ENCODE measurements at regions not wholly inside any gene's neighbourhood (a gene's known extent, or its start where the extent isn't known, plus 50 kb on each side); places are given as distances from the start of the nearest gene placed in this dataset.

GRCh38 chr4:125710766-125711165 is 396.0 kb downstream of the FAT4 start:
- Histone ChIP-seq H3K4me2 (ENCODE audit: control insufficient read depth, insufficient read depth) (no peak overlapping the region), H3K27me3 (replicated peaks in 1 of 2; ENCODE audit: control insufficient read depth in 2 of 2, insufficient read depth in 2 of 2, low read length in 1 of 2) (no peaks in the 10 kb centered on the region), H3K79me2 (ENCODE audit: control insufficient read depth, insufficient read depth, low read length) (no peaks in the 10 kb centered on the region), H3K9ac (ENCODE audit: control insufficient read depth, insufficient read depth, low read length) (no peak overlapping the region), H2AFZ (ENCODE audit: control insufficient read depth, low read depth, low read length) (no peak overlapping the region), H3K4me1 (ENCODE audit: control insufficient read depth, insufficient read depth, low read length) (no peaks in the 10 kb centered on the region), H3K9me3 (replicated peaks; ENCODE audit: control insufficient read depth, insufficient read depth, low read length) (no peaks in the 10 kb centered on the region), H3K4me3 (no peak overlapping the region), H3K36me3 (ENCODE audit: control insufficient read depth in 2 of 2, insufficient read depth in 2 of 2, low read length in 1 of 2) (no peaks in the 10 kb centered on the region), H3K27ac (ENCODE audit: control insufficient read depth, insufficient read depth) (no peak overlapping the region), H4K20me1 (ENCODE audit: control insufficient read depth, insufficient read depth) (no peaks in the 10 kb centered on the region)
- POLR2A ChIA-PET, result no interaction called here
- DNase-seq (ENCODE audit: low read depth, low spot score) (no peak), FAIRE-seq (no peak), ATAC-seq (no peak)
- TF ChIP-seq ETV6 (conservative IDR thresholded peaks at IDR 0.05 in 1 of 2, IDR thresholded peaks at IDR 0.05 in 1 of 2; ENCODE audit: borderline replicate concordance in 1 of 2, low read depth in 1 of 2) (no peak), RB1 (IDR thresholded peaks at IDR 0.05; ENCODE audit: borderline replicate concordance) (no peak), MEF2B (IDR thresholded peaks at IDR 0.05; ENCODE audit: partially characterized antibody, poor library complexity, severe bottlenecking) (no peak), E2F4 (IDR thresholded peaks at IDR 0.05; ENCODE audit: low read depth, low read length) (no peak), FOXM1 (IDR thresholded peaks at IDR 0.05; ENCODE audit: low read depth, low read length) (no peak), HDGF (IDR thresholded peaks at IDR 0.05) (no peak), TCF3 (IDR thresholded peaks at IDR 0.05; ENCODE audit: borderline replicate concordance, insufficient read depth, low read depth, low read length) (no peak), SIN3A (IDR thresholded peaks at IDR 0.05; ENCODE audit: low read depth, low read length) (no peak)
- no TSS peak for BruUV-seq (replicated peaks)
- SMC1A ChIA-PET (ENCODE audit: uncharacterized antibody, unreplicated experiment), result interaction anchor here (0.6 to 0.7 kb wide), 2 partner anchors 18 to 41 kb away, joined by 3 read pairs; no protein-coding TSS in a partner anchor
- RAD21 ChIA-PET (ENCODE audit: unreplicated experiment), result no interaction called here
- intact Hi-C loops (cut with micrococcal nuclease; ENCODE audit: unreplicated experiment) (no loop called here), in situ Hi-C loops (cut with MboI) (no loop called here)
- CTCF ChIA-PET, result no interaction called here

- RAD21 ChIA-PET (ENCODE audit: unreplicated experiment), result no interaction called here
- no peak overlapping the region for H3K27ac ChIP-seq (ENCODE audit: control insufficient read depth, insufficient read depth)
- 21% methylated on average over 3 of the region's 3 CpGs for WGBS (ENCODE audit: insufficient coverage, insufficient replicate concordance, low lambda C conversion rate, missing lambda C conversion rate)
- BruUV-seq (replicated peaks), result no TSS peak
- TF ChIP-seq PML (IDR thresholded peaks at IDR 0.05; ENCODE audit: low read length) (no peak), HSF1 (IDR thresholded peaks at IDR 0.05; ENCODE audit: low read depth, low read length) (no peak), REST (IDR thresholded peaks at IDR 0.05; ENCODE audit: low read depth, low read length) (no peak)
- CTCF ChIA-PET, result interaction anchor here (0.6 kb wide), 1 partner anchor 1920 kb away, joined by 3 read pairs; no protein-coding TSS in a partner anchor
- in situ Hi-C loops (cut with MboI), result no loop called here
- no peaks in the 10 kb centered on the region for H4K20me1 ChIP-seq (ENCODE audit: control insufficient read depth, insufficient read depth)
- no peak overlapping the region for H3K4me3 ChIP-seq
- H3K79me2 ChIP-seq (ENCODE audit: control insufficient read depth, insufficient read depth, low read length), result no peaks in the 10 kb centered on the region
- FAIRE-seq (no peak), DNase-seq (ENCODE audit: low read depth, low spot score) (no peak), ATAC-seq (no peak)
- H2AFZ ChIP-seq (ENCODE audit: control insufficient read depth, low read depth, low read length), result no peak overlapping the region
- H3K9ac ChIP-seq (ENCODE audit: control insufficient read depth, insufficient read depth, low read length), result no peak overlapping the region
- no peaks in the 10 kb centered on the region for H3K27me3 ChIP-seq (replicated peaks in 1 of 2; ENCODE audit: control insufficient read depth in 2 of 2, insufficient read depth in 2 of 2, low read length in 1 of 2)
- SMC1A ChIA-PET (ENCODE audit: uncharacterized antibody, unreplicated experiment), result no interaction called here
- H3K4me2 ChIP-seq (ENCODE audit: control insufficient read depth, insufficient read depth), result no peak overlapping the region
- H3K4me1 ChIP-seq (ENCODE audit: control insufficient read depth, insufficient read depth, low read length), result no peaks in the 10 kb centered on the region
- no peaks in the 10 kb centered on the region for H3K9me3 ChIP-seq (replicated peaks; ENCODE audit: control insufficient read depth, insufficient read depth, low read length)
- intact Hi-C loops (cut with micrococcal nuclease; ENCODE audit: unreplicated experiment), result no loop called here
- POLR2A ChIA-PET, result no interaction called here
- no peaks in the 10 kb centered on the region for H3K36me3 ChIP-seq (ENCODE audit: control insufficient read depth in 2 of 2, insufficient read depth in 2 of 2, low read length in 1 of 2)
Measured at GRCh38 chr4:125714049-125714448, 399.3 kb downstream of the FAT4 start.
